H9 (cell line): ENCODE measurements at regions not wholly inside any gene's neighbourhood (a gene's known extent, or its start where the extent isn't known, plus 50 kb on each side); places are given as distances from the start of the nearest gene placed in this dataset.

Experiments
- DNase-seq: peaks from one replicate; pipeline ENCODE4 v3.0.0-alpha.2; 2017
- H2AFZ ChIP-seq: one replicate; pipeline ENCODE4 v1.6.1; 2013; ENCODE audit warnings: mild to moderate bottlenecking, low read length, control low read depth, moderate library complexity
- H2AK5ac ChIP-seq: 2 replicates; pipeline ENCODE4 v1.6.1; 2013; ENCODE audit warnings: low read length, control low read depth, mixed read lengths; ENCODE audit not compliant: insufficient read length
- H2BK120ac ChIP-seq: one replicate; pipeline ENCODE4 v1.6.1; 2013; ENCODE audit warnings: low read depth, mild to moderate bottlenecking, low read length, control low read depth, inconsistent platforms; ENCODE audit not compliant: poor library complexity, severe bottlenecking
- H2BK12ac ChIP-seq: 2 replicates; pipeline ENCODE4 v1.6.1; 2013; ENCODE audit warnings: low read length, control low read depth, mixed read lengths, low read depth; ENCODE audit not compliant: insufficient read length
- H2BK15ac ChIP-seq: 2 replicates; pipeline ENCODE4 v1.6.1; 2013; ENCODE audit warnings: low read depth, low read length, control low read depth
- H2BK20ac ChIP-seq: one replicate; pipeline ENCODE4 v1.6.1; 2013; ENCODE audit warnings: low read depth, mild to moderate bottlenecking, low read length, control low read depth, inconsistent platforms; ENCODE audit not compliant: poor library complexity, severe bottlenecking
- H2BK5ac ChIP-seq: 2 replicates; pipeline ENCODE4 v1.6.1; 2013; ENCODE audit warnings: low read length, control low read depth, mixed read lengths; ENCODE audit not compliant: insufficient read length
- H3K14ac ChIP-seq: 2 replicates; pipeline ENCODE4 v1.6.1; 2013; ENCODE audit warnings: low read length, control low read depth; ENCODE audit not compliant: insufficient read depth
- H3K18ac ChIP-seq: 2 replicates; pipeline ENCODE4 v1.6.1; 2013; ENCODE audit warnings: low read depth, mild to moderate bottlenecking, mixed read lengths, low read length, control low read depth; ENCODE audit not compliant: insufficient read length
- H3K23ac ChIP-seq: 2 replicates; pipeline ENCODE4 v1.6.1; 2013; ENCODE audit warnings: low read length, control low read depth, mixed read lengths, low read depth; ENCODE audit not compliant: insufficient read length
- H3K23me2 ChIP-seq: 2 replicates; pipeline ENCODE4 v1.6.1; 2013; ENCODE audit warnings: low read depth, mild to moderate bottlenecking, mixed read lengths, low read length, control low read depth; ENCODE audit not compliant: insufficient read length, poor library complexity, severe bottlenecking
- H3K27ac ChIP-seq: 2 replicates; pipeline ENCODE4 v1.5.1; 2013; ENCODE audit warnings: low read length, control low read depth, mixed read lengths, low read depth; ENCODE audit not compliant: insufficient read length
- H3K27me3 ChIP-seq: 2 replicates; pipeline ENCODE4 v1.6.1; 2013; ENCODE audit warnings: low read length, control low read depth, inconsistent platforms; ENCODE audit not compliant: insufficient read depth
- H3K4ac ChIP-seq: 2 replicates; pipeline ENCODE4 v1.6.1; 2013; ENCODE audit warnings: low read depth, mild to moderate bottlenecking, control low read depth, inconsistent platforms, low read length, moderate library complexity
- H3K4me1 ChIP-seq: 2 replicates; pipeline ENCODE4 v1.6.1; 2013; ENCODE audit warnings: low read length, control low read depth, inconsistent platforms; ENCODE audit not compliant: insufficient read depth
- H3K4me2 ChIP-seq: 2 replicates; pipeline ENCODE4 v1.6.1; 2013; ENCODE audit warnings: low read length, control low read depth, mixed read lengths; ENCODE audit not compliant: insufficient read length, insufficient read depth
- H3K56ac ChIP-seq: 2 replicates; pipeline ENCODE4 v1.6.1; 2013; ENCODE audit warnings: low read depth, mild to moderate bottlenecking, mixed read lengths, low read length, control low read depth; ENCODE audit not compliant: insufficient read length
- H3K79me1 ChIP-seq: 2 replicates; pipeline ENCODE4 v1.6.1; 2013; ENCODE audit warnings: low read depth, mild to moderate bottlenecking, moderate library complexity, low read length, control low read depth, inconsistent platforms; ENCODE audit not compliant: insufficient read depth, poor library complexity, severe bottlenecking
- H3K79me2 ChIP-seq: 2 replicates; pipeline ENCODE4 v1.6.1; 2013; ENCODE audit warnings: low read length, control low read depth, inconsistent platforms; ENCODE audit not compliant: insufficient read depth
- H3K9ac ChIP-seq: 2 replicates; pipeline ENCODE4 v1.6.1; 2013; ENCODE audit warnings: low read length, control low read depth, mixed read lengths; ENCODE audit not compliant: insufficient read length; ENCODE audit errors: extremely low read depth
- H3K9me3 ChIP-seq: one replicate; pipeline ENCODE4 v1.6.1; 2013; ENCODE audit warnings: low read depth, low read length, inconsistent platforms; ENCODE audit not compliant: control insufficient read depth
- H3T11ph ChIP-seq: one replicate; pipeline ENCODE4 v1.6.1; 2013; ENCODE audit warnings: mild to moderate bottlenecking, low read length, control low read depth, inconsistent platforms
- H4K20me1 ChIP-seq: one replicate; pipeline ENCODE4 v1.6.1; 2013; ENCODE audit not compliant: control insufficient read depth, insufficient read length, insufficient read depth
- H4K5ac ChIP-seq: 2 replicates; pipeline ENCODE4 v1.6.1; 2013; ENCODE audit warnings: low read depth, mild to moderate bottlenecking, mixed read lengths, low read length, control low read depth; ENCODE audit not compliant: insufficient read length
- H4K8ac ChIP-seq: replicated peaks from 2 replicates; pipeline ENCODE4 v1.6.1; 2013; ENCODE audit warnings: low read length, control low read depth, mixed read lengths, low read depth; ENCODE audit not compliant: insufficient read length
- H4K91ac ChIP-seq: 2 replicates; pipeline ENCODE4 v1.6.1; 2013; ENCODE audit warnings: low read depth, mild to moderate bottlenecking, moderate library complexity, mixed read lengths, low read length, control low read depth; ENCODE audit not compliant: insufficient read length
- H3K27ac Mint-ChIP-seq, 3 experiments: 2 replicates in 2 of 3; 3 replicates in 1 of 3; pipeline ENCODE4 v1.8.0; 2020 to 2021; ENCODE audit warnings: mixed read lengths in 3 of 3, mild to moderate bottlenecking in 1 of 3, moderate library complexity in 1 of 3
- H3K27me3 Mint-ChIP-seq: 2 replicates; pipeline ENCODE4 v1.8.0; 2021; ENCODE audit warnings: low read depth, mild to moderate bottlenecking, moderate library complexity, mixed read lengths
- H3K36me3 Mint-ChIP-seq, 3 experiments: 2 replicates in 2 of 3; 3 replicates in 1 of 3; pipeline ENCODE4 v1.8.0; 2020 to 2021; ENCODE audit warnings: low read depth in 3 of 3, mixed read lengths in 3 of 3; ENCODE audit not compliant: insufficient read depth in 1 of 3
- H3K4me1 Mint-ChIP-seq, 2 experiments: 2 replicates each; pipeline ENCODE4 v1.8.0; 2020; ENCODE audit warnings: mixed read lengths in 2 of 2
- H3K4me3 Mint-ChIP-seq, 2 experiments: 2 replicates in 1 of 2; 3 replicates in 1 of 2; pipeline ENCODE4 v1.8.0; 2020 to 2021; ENCODE audit warnings: mild to moderate bottlenecking in 2 of 2, mixed read lengths in 2 of 2, moderate library complexity in 1 of 2
- H3K9me3 Mint-ChIP-seq, 2 experiments: 2 replicates in 1 of 2; 3 replicates in 1 of 2; pipeline ENCODE4 v1.8.0; 2020; ENCODE audit warnings: mild to moderate bottlenecking in 2 of 2, mixed read lengths in 2 of 2, moderate library complexity in 1 of 2
- WGBS: extraction: QIAGEN DNeasy Blood & Tissue Kit; methylation state at CpG from one replicate; pipeline ENCODE4 v1.1.7; 2013; ENCODE audit warnings: missing lambda C conversion rate, low lambda C conversion rate, mixed read lengths; ENCODE audit not compliant: insufficient read length; ENCODE audit errors: extremely low coverage; 5-methylcytosine and 5-hydroxymethylcytosine counted together
- TF ChIP-seq, protein P1 (sequence below): fragments of 200-600 bp; sonication (generic); conservative IDR thresholded peaks from 3 replicates; pipeline ENCODE4 v1.8.0; 2021; ENCODE audit warnings: antibody characterized with exemption, mild to moderate bottlenecking

DNA sequence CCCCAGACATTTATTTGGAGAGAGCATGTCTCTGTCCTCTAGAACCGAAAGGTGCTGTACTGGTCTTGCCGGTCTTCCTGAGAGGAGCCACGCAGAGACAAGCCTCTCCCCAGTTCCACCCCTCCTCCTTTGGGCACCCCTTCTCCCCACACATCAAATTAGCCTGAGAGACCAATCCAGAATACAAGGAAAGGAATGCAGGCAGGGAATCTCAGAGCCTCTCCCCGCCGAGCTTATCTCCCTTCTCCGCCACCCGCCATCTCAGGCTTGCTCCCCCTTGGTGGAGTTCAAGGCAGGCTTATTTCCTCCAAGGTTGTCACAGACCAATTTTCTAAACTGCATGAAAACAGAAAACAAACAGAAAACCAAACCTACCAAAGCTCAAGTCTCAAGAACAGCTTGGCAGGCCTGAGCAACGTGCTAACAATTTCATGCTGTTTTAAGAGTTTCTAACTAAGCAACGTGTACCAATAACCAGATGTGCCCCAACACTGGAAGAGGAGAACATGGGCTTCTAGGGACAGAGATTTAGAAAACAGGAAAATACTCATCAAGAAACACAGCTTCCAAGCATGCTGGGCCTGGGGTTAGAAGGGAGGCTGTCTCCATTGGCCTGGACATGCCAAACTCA, 124.5 kb upstream of the PKDCC start:
- H2BK20ac ChIP-seq = no peak overlapping the region
- H3K4me2 ChIP-seq = no peak overlapping the region
- H2BK120ac ChIP-seq = no peak overlapping the region
- H2BK15ac ChIP-seq = no peak overlapping the region
- no peak overlapping the region for H2BK12ac ChIP-seq
- no peak overlapping the region for H3K27ac ChIP-seq
- Mint-ChIP-seq H3K27me3 (peaks cover 7% of the 10 kb centered on the region), H3K27ac (peak overlapping the region in 2 of 3 experiments; percentile 34 to 88; a peak in 2 of 7 replicates), H3K4me3 (no peak overlapping the region), H3K4me1 (peaks cover 13 to 15% of the 10 kb centered on the region in 2 experiments), H3K9me3 (peaks cover 0 to 4% of the 10 kb centered on the region in 2 experiments; a peak in 4 of 5 replicates), H3K36me3 (peaks cover 0 to 8% (median 0%) of the 10 kb centered on the region in 3 experiments; a peak in 4 of 7 replicates)
- H2BK5ac ChIP-seq = no peak overlapping the region
- WGBS = no CpG with 5 or more reads among the region's 9 CpGs
- no peak overlapping the region for H2AK5ac ChIP-seq
- no peaks in the 10 kb centered on the region for H3K9me3 ChIP-seq
- TF ChIP-seq, protein P1, sequence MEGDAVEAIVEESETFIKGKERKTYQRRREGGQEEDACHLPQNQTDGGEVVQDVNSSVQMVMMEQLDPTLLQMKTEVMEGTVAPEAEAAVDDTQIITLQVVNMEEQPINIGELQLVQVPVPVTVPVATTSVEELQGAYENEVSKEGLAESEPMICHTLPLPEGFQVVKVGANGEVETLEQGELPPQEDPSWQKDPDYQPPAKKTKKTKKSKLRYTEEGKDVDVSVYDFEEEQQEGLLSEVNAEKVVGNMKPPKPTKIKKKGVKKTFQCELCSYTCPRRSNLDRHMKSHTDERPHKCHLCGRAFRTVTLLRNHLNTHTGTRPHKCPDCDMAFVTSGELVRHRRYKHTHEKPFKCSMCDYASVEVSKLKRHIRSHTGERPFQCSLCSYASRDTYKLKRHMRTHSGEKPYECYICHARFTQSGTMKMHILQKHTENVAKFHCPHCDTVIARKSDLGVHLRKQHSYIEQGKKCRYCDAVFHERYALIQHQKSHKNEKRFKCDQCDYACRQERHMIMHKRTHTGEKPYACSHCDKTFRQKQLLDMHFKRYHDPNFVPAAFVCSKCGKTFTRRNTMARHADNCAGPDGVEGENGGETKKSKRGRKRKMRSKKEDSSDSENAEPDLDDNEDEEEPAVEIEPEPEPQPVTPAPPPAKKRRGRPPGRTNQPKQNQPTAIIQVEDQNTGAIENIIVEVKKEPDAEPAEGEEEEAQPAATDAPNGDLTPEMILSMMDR = no peak
- no peak overlapping the region for H3K18ac ChIP-seq
- H3K23ac ChIP-seq = no peak overlapping the region
- no peaks in the 10 kb centered on the region for H3K79me1 ChIP-seq
- no peaks in the 10 kb centered on the region for H3K23me2 ChIP-seq
- H2AFZ ChIP-seq = no peak overlapping the region
- no peaks in the 10 kb centered on the region for H3K27me3 ChIP-seq
- no peak for DNase-seq
- no peak overlapping the region for H4K91ac ChIP-seq
- H3K4ac ChIP-seq = no peak overlapping the region
- no peak overlapping the region for H3K14ac ChIP-seq
- no peaks in the 10 kb centered on the region for H4K20me1 ChIP-seq
- no peak overlapping the region for H4K8ac ChIP-seq
- H3K56ac ChIP-seq = no peak overlapping the region
- H4K5ac ChIP-seq = no peak overlapping the region
- no peaks in the 10 kb centered on the region for H3K79me2 ChIP-seq
- H3T11ph ChIP-seq = no peak overlapping the region
- no peak overlapping the region for H3K9ac ChIP-seq
- H3K4me1 ChIP-seq = no peaks in the 10 kb centered on the region
